Trophoblast cell (in vitro differentiated cells and primary cell): ENCODE measurements at regions not wholly inside any gene's neighbourhood (a gene's known extent, or its start where the extent isn't known, plus 50 kb on each side); places are given as distances from the start of the nearest gene placed in this dataset.
"Not testable (repeated sequence)": the region's sequence is repeated elsewhere in the genome, so short reads cannot be mapped to it uniquely, and the experiment has no call there.

Experiments
- DNase-seq, 2 donors: peaks; one replicate each; pipeline ENCODE4 v3.0.0-alpha.2; 2016
- H2AFZ ChIP-seq: 2 replicates; pipeline ENCODE4 v1.6.1; 2013; ENCODE audit warnings: low read length, moderate library complexity, mild to moderate bottlenecking; ENCODE audit not compliant: insufficient read depth, poor library complexity
- H2AK5ac ChIP-seq: 2 replicates; pipeline ENCODE4 v1.6.1; 2013; ENCODE audit warnings: mild to moderate bottlenecking, low read length
- H2BK120ac ChIP-seq: 2 replicates; pipeline ENCODE4 v1.6.1; 2013; ENCODE audit warnings: low read length, mild to moderate bottlenecking, moderate library complexity; ENCODE audit not compliant: insufficient read depth, poor library complexity
- H2BK12ac ChIP-seq: 2 replicates; pipeline ENCODE4 v1.6.1; 2013; ENCODE audit warnings: mild to moderate bottlenecking, low read length, moderate library complexity
- H2BK5ac ChIP-seq: 2 replicates; pipeline ENCODE4 v1.6.1; 2013; ENCODE audit warnings: low read length, low read depth, moderate library complexity, mild to moderate bottlenecking; ENCODE audit not compliant: poor library complexity
- H3K14ac ChIP-seq: 2 replicates; pipeline ENCODE4 v1.6.1; 2013; ENCODE audit warnings: mild to moderate bottlenecking, low read length
- H3K18ac ChIP-seq: 2 replicates; pipeline ENCODE4 v1.6.1; 2013; ENCODE audit warnings: mild to moderate bottlenecking, low read length
- H3K23ac ChIP-seq: 2 replicates; pipeline ENCODE4 v1.6.1; 2013; ENCODE audit warnings: low read length
- H3K27ac ChIP-seq: 2 replicates; pipeline ENCODE4 v1.5.1; 2013; ENCODE audit warnings: low read depth, mild to moderate bottlenecking, inconsistent platforms, low read length, moderate library complexity
- H3K27me3 ChIP-seq: 2 replicates; pipeline ENCODE4 v1.6.1; 2013; ENCODE audit warnings: inconsistent platforms, mild to moderate bottlenecking, low read length, moderate library complexity; ENCODE audit not compliant: insufficient read depth
- H3K36me3 ChIP-seq, 2 experiments: 1 replicate in 1 of 2; 2 replicates in 1 of 2; pipeline ENCODE4 v1.6.1; 2013; ENCODE audit warnings: low read length in 2 of 2, mild to moderate bottlenecking in 2 of 2, moderate library complexity in 1 of 2; ENCODE audit not compliant: insufficient read depth in 2 of 2, control insufficient read depth in 1 of 2
- H3K4ac ChIP-seq: 2 replicates; pipeline ENCODE4 v1.6.1; 2013; ENCODE audit warnings: low read depth, mild to moderate bottlenecking, low read length, moderate library complexity
- H3K4me1 ChIP-seq, 2 experiments: 1 replicate in 1 of 2; 2 replicates in 1 of 2; pipeline ENCODE4 v1.6.1; 2013; ENCODE audit warnings: low read length in 2 of 2, mild to moderate bottlenecking in 2 of 2, moderate library complexity in 1 of 2; ENCODE audit not compliant: insufficient read depth in 2 of 2, control insufficient read depth in 1 of 2
- H3K4me2 ChIP-seq: 2 replicates; pipeline ENCODE4 v1.6.1; 2013; ENCODE audit warnings: inconsistent platforms, mild to moderate bottlenecking, low read length, moderate library complexity
- H3K4me3 ChIP-seq: 2 replicates; pipeline ENCODE4 v1.5.1; 2013; ENCODE audit warnings: mild to moderate bottlenecking, low read depth, low read length, inconsistent platforms
- H3K79me1 ChIP-seq: one replicate; pipeline ENCODE4 v1.6.1; 2013; ENCODE audit warnings: low read length
- H3K79me2 ChIP-seq: 2 replicates; pipeline ENCODE4 v1.6.1; 2013; ENCODE audit warnings: low read length, mild to moderate bottlenecking; ENCODE audit not compliant: control insufficient read depth, insufficient read depth, poor library complexity
- H3K9ac ChIP-seq: 2 replicates; pipeline ENCODE4 v1.6.1; 2013; ENCODE audit warnings: mild to moderate bottlenecking, low read length
- H3K9me3 ChIP-seq: 2 replicates; pipeline ENCODE4 v1.6.1; 2013; ENCODE audit warnings: low read depth, mild to moderate bottlenecking, control low read depth, inconsistent platforms, low read length; ENCODE audit not compliant: insufficient read depth
- H4K12ac ChIP-seq: 2 replicates; pipeline ENCODE4 v1.6.1; 2013; ENCODE audit warnings: low read depth, mild to moderate bottlenecking, low read length, moderate library complexity
- H4K8ac ChIP-seq: 2 replicates; pipeline ENCODE4 v1.6.1; 2013; ENCODE audit warnings: low read depth, mild to moderate bottlenecking, low read length, moderate library complexity
- H4K91ac ChIP-seq: one replicate; pipeline ENCODE4 v1.6.1; 2013; ENCODE audit warnings: low read depth, mild to moderate bottlenecking, low read length, moderate library complexity
- WGBS: extraction: QIAGEN DNeasy Blood & Tissue Kit; methylation state at CpG from one replicate; pipeline ENCODE4 v1.1.7; 2013; ENCODE audit warnings: missing lambda C conversion rate; ENCODE audit not compliant: insufficient read length, insufficient coverage; ENCODE audit errors: extremely low coverage; 5-methylcytosine and 5-hydroxymethylcytosine counted together

DNA sequence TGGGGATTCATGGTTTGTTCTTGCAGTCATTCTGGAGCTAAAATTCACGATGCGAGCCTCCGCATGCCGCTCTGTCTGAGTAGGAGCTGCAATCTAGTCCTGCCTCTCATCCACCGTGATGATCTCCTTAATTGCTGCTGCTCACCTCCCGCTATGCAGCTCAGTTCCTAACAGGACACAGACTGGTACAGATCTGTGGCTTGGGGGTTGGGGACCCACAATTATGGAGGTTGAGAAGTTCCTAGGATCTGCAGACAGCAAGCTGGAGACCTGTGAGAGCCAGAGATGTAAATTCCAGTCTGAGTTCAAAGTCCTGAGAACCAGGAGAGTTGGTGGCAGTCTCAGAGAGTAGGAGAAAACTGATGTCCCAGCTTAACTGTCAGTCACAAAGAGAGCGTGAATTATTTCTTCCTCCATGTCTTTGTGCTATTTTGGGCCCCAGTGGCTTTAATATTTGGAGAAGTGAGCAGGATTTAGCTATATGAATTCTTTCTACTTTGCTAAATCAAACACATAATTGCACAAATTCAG is 378.7 kb upstream of the MAN1A1 start:
- H3K4ac ChIP-seq: no peak overlapping the region
- H2BK5ac ChIP-seq: no peak overlapping the region
- peak; percentile 13 to 30 for DNase-seq
- H3K79me1 ChIP-seq: peaks cover 8% of the 10 kb centered on the region
- H2BK120ac ChIP-seq: peak overlapping the region; percentile 37
- peaks cover 13 to 15% of the 10 kb centered on the region in 2 experiments for H3K4me1 ChIP-seq
- H3K4me2 ChIP-seq: no peak overlapping the region
- no peak overlapping the region for H4K8ac ChIP-seq
- no peak overlapping the region for H3K23ac ChIP-seq
- WGBS: no CpG with 5 or more reads among the region's 7 CpGs
- H3K27ac ChIP-seq: no peak overlapping the region
- H3K9me3 ChIP-seq: no peaks in the 10 kb centered on the region
- no peak overlapping the region for H2AFZ ChIP-seq
- H3K18ac ChIP-seq: no peak overlapping the region
- no peak overlapping the region for H4K12ac ChIP-seq
- H4K91ac ChIP-seq: no peak overlapping the region
- H2BK12ac ChIP-seq: peak overlapping the region; percentile 68
- H2AK5ac ChIP-seq: no peak overlapping the region
- H3K79me2 ChIP-seq: no peaks in the 10 kb centered on the region
- no peak overlapping the region for H3K9ac ChIP-seq
- no peaks in the 10 kb centered on the region for H3K27me3 ChIP-seq
- no peak overlapping the region for H3K4me3 ChIP-seq
- H3K14ac ChIP-seq: peak overlapping the region; percentile 3
- no peaks in the 10 kb centered on the region for H3K36me3 ChIP-seq

- no peak overlapping the region for H3K9ac ChIP-seq
- peaks cover 8% of the 10 kb centered on the region for H3K79me1 ChIP-seq
- no peak overlapping the region for H3K4ac ChIP-seq
- no peak overlapping the region for H4K8ac ChIP-seq
- H3K79me2 ChIP-seq: no peaks in the 10 kb centered on the region
- peak overlapping the region; percentile 58 for H4K91ac ChIP-seq
- peak overlapping the region; percentile 5 for H3K14ac ChIP-seq
- WGBS: no CpG with 5 or more reads among the region's 3 CpGs
- H3K18ac ChIP-seq: no peak overlapping the region
- H4K12ac ChIP-seq: no peak overlapping the region
- peak; percentile 94 to 96 for DNase-seq
- no peak overlapping the region for H2AK5ac ChIP-seq
- no peak overlapping the region for H2AFZ ChIP-seq
- H3K4me1 ChIP-seq: peaks cover 13 to 15% of the 10 kb centered on the region in 2 experiments
- H3K23ac ChIP-seq: no peak overlapping the region
- H3K36me3 ChIP-seq: no peaks in the 10 kb centered on the region
- peak overlapping the region; percentile 68 for H2BK12ac ChIP-seq
- peak overlapping the region; percentile 37 for H2BK120ac ChIP-seq
- peak overlapping the region; percentile 21 for H2BK5ac ChIP-seq
- no peaks in the 10 kb centered on the region for H3K27me3 ChIP-seq
- H3K9me3 ChIP-seq: no peaks in the 10 kb centered on the region
- H3K4me2 ChIP-seq: no peak overlapping the region
- H3K4me3 ChIP-seq: no peak overlapping the region
- H3K27ac ChIP-seq: peak overlapping the region; percentile 13
Observed at GRCh38 chr6:119727504-119728219, 378.1 kb upstream of the MAN1A1 start.

DNA sequence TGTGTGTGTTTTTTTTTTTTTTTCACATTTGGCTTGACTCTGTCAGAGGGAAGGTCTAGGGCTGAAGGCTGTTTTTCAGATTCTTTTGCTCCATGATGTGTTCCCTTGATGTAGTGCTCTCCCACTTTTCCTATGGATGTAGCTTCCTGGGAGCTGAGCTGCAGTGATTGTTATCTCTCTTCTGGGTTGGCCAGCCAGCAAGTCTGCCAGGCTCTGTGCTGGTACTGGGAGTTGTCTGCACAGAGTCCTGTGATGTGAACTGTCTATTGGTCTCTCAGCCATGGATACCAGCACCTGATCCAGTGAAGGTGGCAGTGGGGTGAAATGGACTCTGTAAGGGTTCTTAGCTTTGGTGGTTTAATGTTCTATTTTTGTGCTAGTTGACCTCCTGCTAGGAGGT is 377.4 kb upstream of the MAN1A1 start:
- H2BK120ac ChIP-seq, H3K9ac ChIP-seq, H2BK12ac ChIP-seq, H3K23ac ChIP-seq, H2AFZ ChIP-seq, H3K18ac ChIP-seq, H2AK5ac ChIP-seq, H3K27me3 ChIP-seq, H2BK5ac ChIP-seq, H4K12ac ChIP-seq, H4K8ac ChIP-seq, H3K4me3 ChIP-seq, H3K14ac ChIP-seq, H3K4ac ChIP-seq, H3K36me3 ChIP-seq, H3K9me3 ChIP-seq, H3K79me1 ChIP-seq, H3K79me2 ChIP-seq, H3K4me2 ChIP-seq, H3K27ac ChIP-seq: not testable (repeated sequence)
- Histone ChIP-seq H3K4me1 (peaks cover 13 to 15% of the 10 kb centered on the region in 2 experiments), H4K91ac (peak overlapping the region; percentile 58)
- peak; percentile 45 to 58 for DNase-seq

DNA sequence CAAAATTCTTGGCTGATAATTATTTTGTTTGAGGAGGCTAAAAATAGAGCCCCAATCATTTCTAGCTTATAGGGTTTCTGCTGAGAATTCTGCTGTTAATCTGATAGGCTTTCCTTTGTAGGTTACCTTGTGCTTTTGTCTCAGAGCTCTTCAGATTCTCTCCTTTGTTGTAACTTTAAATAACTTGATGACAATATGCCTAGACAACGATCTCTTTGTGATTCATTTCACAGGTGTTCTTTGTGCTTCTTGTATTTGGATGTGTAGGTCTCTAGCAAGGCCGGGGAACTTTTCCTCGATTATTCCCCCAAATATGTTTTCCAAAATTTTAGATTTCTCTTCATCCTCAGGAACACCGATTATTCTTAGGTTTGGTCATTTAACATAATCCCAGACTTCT is 376.5 kb upstream of the MAN1A1 start:
- H3K4me1 ChIP-seq: peaks cover 13 to 15% of the 10 kb centered on the region in 2 experiments
- no peak overlapping the region for H3K9ac ChIP-seq
- H3K27me3 ChIP-seq: no peaks in the 10 kb centered on the region
- H3K9me3 ChIP-seq: no peaks in the 10 kb centered on the region
- no peak overlapping the region for H3K27ac ChIP-seq
- H4K8ac ChIP-seq: no peak overlapping the region
- no peak overlapping the region for H2BK5ac ChIP-seq
- peak in 1 of 2 donors; percentile 65 for DNase-seq
- no peak overlapping the region for H2BK120ac ChIP-seq
- no peak overlapping the region for H3K4me2 ChIP-seq
- H3K36me3 ChIP-seq: no peaks in the 10 kb centered on the region
- no peak overlapping the region for H3K4ac ChIP-seq
- WGBS: no CpG with 5 or more reads among the region's 4 CpGs
- no peak overlapping the region for H4K91ac ChIP-seq
- H3K4me3 ChIP-seq: no peak overlapping the region
- no peak overlapping the region for H3K23ac ChIP-seq
- peaks cover 8% of the 10 kb centered on the region for H3K79me1 ChIP-seq
- no peaks in the 10 kb centered on the region for H3K79me2 ChIP-seq
- no peak overlapping the region for H2AK5ac ChIP-seq
- H3K18ac ChIP-seq: no peak overlapping the region
- H3K14ac ChIP-seq: no peak overlapping the region
- H2AFZ ChIP-seq: no peak overlapping the region
- H2BK12ac ChIP-seq: no peak overlapping the region
- no peak overlapping the region for H4K12ac ChIP-seq
